Posterior vena cava (tissue), 2 donors: ENCODE measurements at regions not wholly inside any gene's neighbourhood (a gene's known extent, or its start where the extent isn't known, plus 50 kb on each side); places are given as distances from the start of the nearest gene placed in this dataset.

Experiments
- DNase-seq: peaks from one replicate; pipeline ENCODE4 v3.0.0-alpha.2; 2020; ENCODE audit warnings: low spot score
- intact Hi-C, 2 donors: fragments of 100-400 bp; cut with DNase I; formaldehyde crosslinking; loops; one replicate each; pipeline versions ENCODE4 v1.14.1 to v1.14.2; 2022 to 2023
- donor health status: DM: yes; HTN: yes; CAD: no.
- donor health status: DM: yes; HTN: yes; CAD: no.

- intact Hi-C loops, result no loop called here
- peak; percentile 44 for DNase-seq
Observed at GRCh38 chr11:71112454-71112853, 139.9 kb downstream of the SHANK2 start.

- DNase-seq, result peak; percentile 44
- intact Hi-C loops, result no loop called here
Observed at GRCh38 chr11:71109586-71109985, 142.8 kb downstream of the SHANK2 start.

GRCh38 chr11:71109186-71109585 is 143.2 kb downstream of the SHANK2 start:
- intact Hi-C loops, result no loop called here
- peak; percentile 55 for DNase-seq

- intact Hi-C loops, result no loop called here
- peak; percentile 76 for DNase-seq
Observed at GRCh38 chr11:71108013-71108865, 144.1 kb downstream of the SHANK2 start.

GRCh38 chr11:71106671-71107070 is 145.7 kb downstream of the SHANK2 start:
- intact Hi-C loops, result no loop called here
- peak; percentile 55 for DNase-seq

- peak; percentile 43 for DNase-seq
- intact Hi-C loops, result no loop called here
Observed at GRCh38 chr11:71103266-71103665, 149.1 kb downstream of the SHANK2 start.

- intact Hi-C loops, result no loop called here
- peak; percentile 62 for DNase-seq
Observed at GRCh38 chr11:71102251-71102995, 150.0 kb downstream of the SHANK2 start.

- intact Hi-C loops, result no loop called here
- DNase-seq, result peak; percentile 63
Observed at GRCh38 chr11:71101606-71102005, 150.8 kb downstream of the SHANK2 start.

GRCh38 chr11:71101046-71101445 is 151.3 kb downstream of the SHANK2 start:
- peak; percentile 35 for DNase-seq
- intact Hi-C loops, result no loop called here

- peak; percentile 38 for DNase-seq
- intact Hi-C loops, result no loop called here
Observed at GRCh38 chr11:71098776-71099175, 153.6 kb downstream of the SHANK2 start.

GRCh38 chr11:71097506-71098240 is 154.7 kb downstream of the SHANK2 start:
- peak; percentile 44 for DNase-seq
- intact Hi-C loops, result no loop called here

GRCh38 chr11:71096751-71097388 is 155.5 kb downstream of the SHANK2 start:
- peak; percentile 54 for DNase-seq
- intact Hi-C loops, result no loop called here

GRCh38 chr11:71095294-71095850 is 157.0 kb downstream of the SHANK2 start:
- no peak for DNase-seq
- intact Hi-C loops, result no loop called here

- no peak for DNase-seq
- intact Hi-C loops, result no loop called here
Observed at GRCh38 chr11:71094296-71095077, 157.9 kb downstream of the SHANK2 start.

GRCh38 chr11:71093783-71094182 is 158.6 kb downstream of the SHANK2 start:
- intact Hi-C loops, result no loop called here
- no peak for DNase-seq

- intact Hi-C loops, result no loop called here
Observed at GRCh38 chr11:71091506-71092265, 160.7 kb downstream of the SHANK2 start.

GRCh38 chr11:71089571-71089970 is 162.8 kb downstream of the SHANK2 start:
- intact Hi-C loops, result no loop called here
- DNase-seq, result no peak

More at GRCh38 chr11:71091506-71092265, 160.7 kb downstream of the SHANK2 start:
- DNase-seq, result no peak
